Dendritic cell treated with granulocyte-macrophage colony-stimulating factor and Interleukin-4, amounts not matched to agents 40 ng/mL and 50 ng/mL, for 4 days (primary cell): ENCODE measurements at regions not wholly inside any gene's neighbourhood (a gene's known extent, or its start where the extent isn't known, plus 50 kb on each side); places are given as distances from the start of the nearest gene placed in this dataset.

Experiments used
- H3K27ac Mint-ChIP-seq: one replicate; pipeline ENCODE4 v1.8.0; 2022; ENCODE audit warnings: mild to moderate bottlenecking, mixed read lengths
- H3K27me3 Mint-ChIP-seq: one replicate; pipeline ENCODE4 v1.8.0; 2022; ENCODE audit warnings: mild to moderate bottlenecking, mixed read lengths
- H3K36me3 Mint-ChIP-seq: one replicate; pipeline ENCODE4 v1.8.0; 2022; ENCODE audit warnings: low read depth, mixed read lengths
- H3K4me1 Mint-ChIP-seq: one replicate; pipeline ENCODE4 v1.8.0; 2022; ENCODE audit warnings: low read depth, mixed read lengths
- H3K4me3 Mint-ChIP-seq: one replicate; pipeline ENCODE4 v1.8.0; 2022; ENCODE audit warnings: mild to moderate bottlenecking, moderate library complexity, mixed read lengths
- H3K9me3 Mint-ChIP-seq: one replicate; pipeline ENCODE4 v1.8.0; 2022; ENCODE audit warnings: mixed read lengths
- intact Hi-C: fragments of 100-400 bp; cut with micrococcal nuclease; formaldehyde crosslinking; loops from one replicate; pipeline ENCODE4 v1.15.0; 2022

DNA sequence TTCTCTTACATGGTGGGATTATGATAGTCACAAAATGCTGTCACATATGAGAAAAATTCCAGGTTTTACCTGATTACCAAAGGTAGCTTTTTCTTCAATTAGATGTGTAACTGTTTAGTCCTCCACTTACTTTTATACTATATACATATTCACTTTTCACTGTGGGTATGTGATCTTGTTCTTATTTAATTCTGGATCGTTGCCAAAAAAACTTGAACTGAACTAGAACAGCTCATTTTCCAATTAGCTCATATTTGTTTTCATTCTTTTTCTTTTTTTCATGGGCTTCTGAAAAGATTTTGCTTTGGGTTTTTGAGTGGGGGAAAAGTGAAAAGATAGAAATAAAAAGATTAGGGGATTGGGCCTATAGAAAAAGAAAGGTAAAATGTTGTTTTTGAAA, 291.9 kb downstream of the NDFIP2 start:
- intact Hi-C loops: loop anchor here (10.0 kb wide), 1 partner anchor 1242 kb away; no protein-coding TSS in a partner anchor
- Mint-ChIP-seq H3K9me3 (peaks cover 16% of the 10 kb centered on the region), H3K27ac (no peak overlapping the region)

DNA sequence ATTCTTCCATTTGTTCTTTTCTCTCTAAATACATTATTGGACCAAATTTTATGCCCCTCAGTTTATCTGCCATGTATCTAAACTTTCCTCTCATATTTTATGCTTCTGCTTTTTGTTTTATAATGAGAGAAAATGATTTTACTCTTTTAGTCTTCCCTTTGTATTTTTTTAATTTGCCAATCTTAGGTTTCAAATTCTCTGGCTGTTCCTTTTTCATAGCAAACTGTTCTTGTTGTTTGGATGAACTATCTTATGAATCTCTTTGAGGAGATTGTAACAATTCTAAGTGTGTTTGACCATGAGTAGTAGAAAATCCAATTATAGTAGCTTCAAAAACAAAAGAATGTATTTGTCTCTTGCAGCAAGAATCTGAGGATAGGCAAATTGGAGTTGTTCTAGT, 290.5 kb downstream of the NDFIP2 start:
- Mint-ChIP-seq H3K4me3 (no peak overlapping the region), H3K36me3 (no peaks in the 10 kb centered on the region), H3K27me3 (no peaks in the 10 kb centered on the region), H3K9me3 (peaks cover 16% of the 10 kb centered on the region), H3K27ac (no peak overlapping the region), H3K4me1 (no peaks in the 10 kb centered on the region)
- intact Hi-C loops: loop anchor here (10.0 kb wide), 1 partner anchor 1243 kb away; no protein-coding TSS in a partner anchor

More for the DNA sequence above, 291.9 kb downstream of the NDFIP2 start:
- Mint-ChIP-seq H3K36me3 (no peaks in the 10 kb centered on the region), H3K4me1 (no peaks in the 10 kb centered on the region), H3K4me3 (no peak overlapping the region), H3K27me3 (no peaks in the 10 kb centered on the region)

DNA sequence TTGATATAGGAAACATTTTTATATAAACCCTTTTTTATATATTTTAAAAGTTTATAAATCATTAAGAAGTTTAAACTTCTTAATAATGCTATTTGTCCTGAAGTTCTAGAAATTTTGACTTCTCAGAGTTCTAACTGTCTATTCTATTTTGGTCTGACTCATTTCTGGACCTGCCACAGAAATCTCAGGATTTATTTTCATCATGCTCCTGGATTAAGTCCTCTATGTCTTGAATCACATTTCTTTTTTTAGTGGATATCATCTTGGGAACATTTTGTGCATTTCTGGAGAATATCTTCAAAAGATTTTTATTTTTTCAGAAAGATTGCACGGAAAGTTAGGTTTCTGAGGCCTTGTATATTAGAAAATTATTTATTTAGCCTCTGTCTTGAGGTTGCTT, 289.1 kb downstream of the NDFIP2 start:
- intact Hi-C loops: loop anchor here (10.0 kb wide), 1 partner anchor 1245 kb away; no protein-coding TSS in a partner anchor
- no peaks in the 10 kb centered on the region for H3K36me3 Mint-ChIP-seq
- H3K27me3 Mint-ChIP-seq: no peaks in the 10 kb centered on the region
- no peaks in the 10 kb centered on the region for H3K4me1 Mint-ChIP-seq
- H3K4me3 Mint-ChIP-seq: no peak overlapping the region
- H3K27ac Mint-ChIP-seq: no peak overlapping the region
- peaks cover 16% of the 10 kb centered on the region for H3K9me3 Mint-ChIP-seq

DNA sequence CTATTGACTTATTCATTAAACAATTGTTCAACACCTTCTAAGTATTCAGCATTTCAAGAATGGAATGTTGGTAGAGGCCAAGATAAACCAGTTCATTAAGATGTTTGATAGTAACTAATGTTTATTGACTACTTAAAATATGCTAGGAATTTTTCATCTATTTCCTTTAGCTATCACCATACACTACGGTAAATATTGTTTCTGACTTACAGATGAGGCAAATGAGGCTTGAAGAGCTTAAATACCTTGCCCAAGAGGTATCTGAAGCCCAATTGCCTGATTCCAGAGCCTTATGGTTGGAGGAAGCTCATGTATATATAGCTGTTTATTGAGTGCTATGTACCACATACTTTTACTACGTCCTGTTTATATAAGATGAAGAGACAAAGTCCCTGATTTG, 286.2 kb downstream of the NDFIP2 start:
- Mint-ChIP-seq H3K36me3 (no peaks in the 10 kb centered on the region), H3K27ac (no peak overlapping the region), H3K4me3 (no peak overlapping the region), H3K9me3 (peaks cover 23% of the 10 kb centered on the region), H3K4me1 (no peaks in the 10 kb centered on the region), H3K27me3 (no peaks in the 10 kb centered on the region)
- intact Hi-C loops: no loop called here

DNA sequence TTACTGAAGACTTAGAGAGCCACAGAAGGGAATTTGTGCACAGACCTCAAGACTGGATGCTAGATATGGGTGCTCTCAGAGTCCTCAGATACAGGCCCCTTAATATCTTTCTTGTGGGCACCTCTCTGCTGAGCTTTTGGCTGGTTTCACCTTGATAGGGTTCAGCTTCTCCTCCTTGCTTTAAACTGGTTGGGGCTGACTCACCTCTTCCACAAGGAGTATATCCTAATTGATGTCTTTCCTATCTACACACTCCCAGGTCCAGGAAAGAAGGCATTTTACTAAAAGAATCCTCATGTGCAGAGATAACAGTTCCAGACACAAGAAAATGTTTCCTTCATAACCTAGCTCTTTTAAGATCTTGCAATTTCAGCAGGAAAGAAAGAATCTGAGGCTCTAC, 284.4 kb downstream of the NDFIP2 start:
- Mint-ChIP-seq H3K27ac (no peak overlapping the region), H3K36me3 (no peaks in the 10 kb centered on the region), H3K4me1 (no peaks in the 10 kb centered on the region), H3K27me3 (no peaks in the 10 kb centered on the region), H3K9me3 (peaks cover 7% of the 10 kb centered on the region), H3K4me3 (no peak overlapping the region)
- intact Hi-C loops: no loop called here

DNA sequence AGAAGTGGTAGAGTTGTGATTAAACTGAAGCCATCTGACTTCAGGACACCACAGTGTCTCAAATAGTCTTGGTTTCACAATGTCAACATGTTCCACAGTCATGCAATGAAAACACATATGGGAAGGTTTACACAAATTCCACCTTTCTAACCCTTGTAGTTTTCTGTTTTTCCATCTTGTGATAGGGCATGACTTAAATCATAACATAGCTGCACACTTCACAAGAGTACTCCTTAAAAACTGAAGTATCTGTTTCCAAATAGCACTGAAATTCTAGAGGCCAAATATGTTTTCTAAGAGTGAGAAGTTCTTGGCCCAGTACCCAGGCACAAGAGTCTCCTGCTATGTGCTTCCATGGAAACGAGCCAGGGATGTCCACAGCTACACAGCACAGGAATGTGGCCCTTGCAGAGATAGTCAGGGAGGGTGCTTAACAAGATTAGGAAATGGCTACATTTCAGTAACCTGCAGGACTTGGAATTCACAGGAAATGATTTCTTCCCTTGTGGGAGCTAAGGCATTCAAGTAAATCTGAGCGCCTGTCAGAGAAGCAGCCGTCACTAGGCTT, 269.1 kb downstream of the NDFIP2 start:
- intact Hi-C loops: no loop called here
- Mint-ChIP-seq H3K27me3 (no peaks in the 10 kb centered on the region), H3K4me3 (no peak overlapping the region), H3K9me3 (no peaks in the 10 kb centered on the region), H3K27ac (no peak overlapping the region), H3K36me3 (no peaks in the 10 kb centered on the region), H3K4me1 (no peaks in the 10 kb centered on the region)

DNA sequence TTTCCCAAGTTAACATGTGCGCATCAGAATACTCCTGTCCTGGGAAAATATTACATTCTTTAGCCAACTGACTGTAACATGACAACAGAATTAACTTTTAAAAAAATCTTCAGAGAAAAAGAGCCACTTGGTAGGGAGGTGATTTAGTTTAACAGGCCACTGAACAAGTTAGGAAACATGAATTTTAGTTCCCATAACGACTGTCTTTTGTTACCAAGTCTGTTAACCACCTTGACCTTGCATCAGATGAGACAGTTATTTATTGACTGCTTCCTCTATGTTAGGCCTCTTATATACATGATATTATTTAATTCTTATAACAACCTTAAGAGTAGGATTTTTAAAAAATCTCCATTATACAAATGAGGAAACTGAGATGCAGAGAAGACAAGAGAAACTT, 268.6 kb downstream of the NDFIP2 start:
- H3K27ac Mint-ChIP-seq: no peak overlapping the region
- H3K4me1 Mint-ChIP-seq: no peaks in the 10 kb centered on the region
- H3K4me3 Mint-ChIP-seq: no peak overlapping the region
- no peaks in the 10 kb centered on the region for H3K9me3 Mint-ChIP-seq
- no peaks in the 10 kb centered on the region for H3K36me3 Mint-ChIP-seq
- H3K27me3 Mint-ChIP-seq: no peaks in the 10 kb centered on the region
- intact Hi-C loops: no loop called here

DNA sequence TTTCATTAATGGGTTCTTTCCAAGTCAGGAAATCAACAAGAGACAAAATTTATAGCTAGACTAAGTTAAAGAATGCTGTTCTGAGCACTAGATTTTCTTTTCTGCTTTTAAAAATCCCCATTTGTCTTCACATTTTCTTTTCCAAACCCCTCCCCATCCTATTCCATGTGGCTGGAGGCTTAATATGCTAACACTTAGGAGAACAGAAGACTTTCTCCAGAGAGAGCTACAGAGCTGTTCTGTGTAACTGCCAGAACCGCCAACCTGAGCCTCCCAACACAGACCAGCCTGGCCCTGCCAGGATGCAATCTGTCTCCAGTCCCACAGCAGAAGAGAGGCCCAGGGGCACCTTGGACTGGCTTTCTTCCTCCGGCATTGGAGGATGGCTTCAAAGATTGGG, 264.1 kb downstream of the NDFIP2 start:
- Mint-ChIP-seq H3K27ac (no peak overlapping the region), H3K4me3 (no peak overlapping the region), H3K4me1 (no peaks in the 10 kb centered on the region), H3K9me3 (no peaks in the 10 kb centered on the region), H3K27me3 (no peaks in the 10 kb centered on the region), H3K36me3 (no peaks in the 10 kb centered on the region)
- intact Hi-C loops: no loop called here

DNA sequence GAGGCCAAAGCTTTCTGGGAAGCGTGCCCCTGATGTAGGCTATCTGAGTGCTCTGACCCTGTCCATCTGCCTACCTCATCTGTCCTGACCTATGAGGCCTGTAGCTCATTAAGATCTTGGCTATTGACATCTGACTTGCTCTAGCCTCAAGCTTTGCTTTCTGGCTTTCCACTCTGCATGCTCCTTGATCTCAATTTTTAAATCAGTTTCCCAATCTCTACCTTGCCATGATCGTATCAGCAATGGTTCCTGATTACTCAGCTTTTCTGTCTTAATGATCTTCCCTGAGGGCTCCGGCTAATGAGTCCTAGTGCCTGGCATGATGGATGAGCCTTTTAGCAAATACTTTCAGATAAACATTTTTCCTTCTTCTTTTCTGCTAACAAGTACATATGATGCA, 262.0 kb downstream of the NDFIP2 start:
- H3K27me3 Mint-ChIP-seq: no peaks in the 10 kb centered on the region
- H3K36me3 Mint-ChIP-seq: no peaks in the 10 kb centered on the region
- intact Hi-C loops: no loop called here
- H3K9me3 Mint-ChIP-seq: peaks cover under 1% of the 10 kb centered on the region
- no peak overlapping the region for H3K27ac Mint-ChIP-seq
- no peaks in the 10 kb centered on the region for H3K4me1 Mint-ChIP-seq
- no peak overlapping the region for H3K4me3 Mint-ChIP-seq

DNA sequence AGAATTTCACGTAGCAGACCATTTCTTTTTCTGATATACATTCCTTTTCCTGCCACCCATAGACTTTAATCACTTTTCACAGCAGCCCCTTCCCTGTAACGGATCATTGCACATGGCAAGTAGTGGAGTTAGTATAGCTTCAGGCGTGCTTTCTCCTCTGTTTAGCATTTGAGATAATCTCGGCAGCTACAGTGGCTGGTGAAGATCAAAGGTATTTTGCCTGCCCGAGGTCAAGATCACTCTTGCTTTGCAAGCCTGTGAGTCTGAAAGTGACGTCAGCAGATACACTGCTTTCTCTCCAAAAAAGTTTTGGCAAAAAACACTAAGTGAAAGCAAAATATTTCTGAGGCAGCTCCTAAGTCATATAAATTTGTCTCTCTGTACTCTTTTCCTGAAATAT, 260.0 kb downstream of the NDFIP2 start:
- Mint-ChIP-seq H3K36me3 (no peaks in the 10 kb centered on the region), H3K9me3 (peaks cover 9% of the 10 kb centered on the region), H3K4me3 (no peak overlapping the region), H3K4me1 (no peaks in the 10 kb centered on the region), H3K27me3 (no peaks in the 10 kb centered on the region), H3K27ac (no peak overlapping the region)
- intact Hi-C loops: no loop called here

DNA sequence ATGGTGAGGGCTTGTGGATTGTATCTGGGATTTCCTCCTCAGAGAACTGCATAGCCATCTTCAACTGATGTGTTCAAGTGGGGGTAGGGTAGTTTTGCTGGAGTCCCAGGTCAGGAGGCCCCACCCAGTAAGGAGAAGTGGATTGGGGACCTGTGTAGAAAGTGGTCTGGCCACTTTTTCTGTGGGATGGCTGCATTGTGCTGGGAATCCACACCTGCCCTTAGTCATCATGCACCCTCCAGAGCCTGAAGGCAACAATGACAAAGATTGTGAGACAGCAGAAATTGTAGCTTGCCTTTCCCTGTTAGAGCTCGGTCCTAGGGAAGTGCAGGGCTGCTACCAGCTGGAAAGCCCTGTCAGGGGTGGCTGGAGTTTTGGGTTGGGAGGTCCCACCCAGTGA, 255.4 kb downstream of the NDFIP2 start:
- Mint-ChIP-seq H3K4me1 (no peaks in the 10 kb centered on the region), H3K27me3 (no peaks in the 10 kb centered on the region), H3K4me3 (no peak overlapping the region), H3K9me3 (peaks cover 54% of the 10 kb centered on the region), H3K27ac (no peak overlapping the region), H3K36me3 (no peaks in the 10 kb centered on the region)
- intact Hi-C loops: no loop called here

DNA sequence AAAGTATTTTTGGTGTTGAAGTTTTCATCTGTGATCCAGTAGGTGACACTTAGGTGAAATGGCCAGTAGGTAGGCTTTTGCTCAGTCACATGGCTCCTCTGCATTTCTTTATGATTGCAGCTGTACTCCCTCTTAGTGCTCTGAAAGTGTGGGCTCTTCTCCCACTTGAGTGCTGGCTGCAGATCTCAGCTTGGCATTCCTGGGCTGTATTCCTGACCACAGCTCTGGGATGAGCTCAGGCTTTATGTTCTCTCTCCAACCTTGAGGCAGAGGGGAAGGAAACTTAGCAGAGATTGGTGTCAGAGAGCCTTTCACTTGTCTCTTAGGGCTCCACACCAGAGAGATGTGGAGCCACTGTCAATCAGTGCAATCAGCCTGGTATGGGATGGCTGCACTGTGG, 254.3 kb downstream of the NDFIP2 start:
- intact Hi-C loops: no loop called here
- Mint-ChIP-seq H3K9me3 (peaks cover 61% of the 10 kb centered on the region), H3K4me1 (no peaks in the 10 kb centered on the region), H3K4me3 (no peak overlapping the region), H3K27me3 (no peaks in the 10 kb centered on the region), H3K27ac (no peak overlapping the region), H3K36me3 (no peaks in the 10 kb centered on the region)

DNA sequence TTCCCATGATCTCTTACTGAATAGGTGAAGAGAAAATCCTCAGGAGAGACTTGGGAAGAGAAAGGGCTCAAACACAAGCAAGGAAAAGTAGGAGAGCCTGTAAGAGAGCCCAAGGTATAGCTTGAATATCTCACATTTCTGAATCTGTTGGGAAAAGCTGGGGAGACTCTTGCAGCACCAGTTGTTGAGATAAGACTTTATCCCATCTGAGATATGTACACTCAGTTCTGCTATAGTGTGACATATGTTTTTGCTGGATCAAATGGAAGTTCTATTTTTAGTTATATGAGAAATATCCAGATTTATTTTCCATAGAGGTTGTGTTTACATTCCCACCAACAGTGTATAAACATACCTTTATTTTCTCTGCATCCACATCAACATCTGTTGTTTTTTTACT, 246.1 kb downstream of the NDFIP2 start:
- Mint-ChIP-seq H3K4me1 (peaks cover 5% of the 10 kb centered on the region), H3K4me3 (no peak overlapping the region), H3K27me3 (no peaks in the 10 kb centered on the region), H3K27ac (no peak overlapping the region), H3K9me3 (peaks cover 14% of the 10 kb centered on the region), H3K36me3 (no peaks in the 10 kb centered on the region)
- intact Hi-C loops: no loop called here

DNA sequence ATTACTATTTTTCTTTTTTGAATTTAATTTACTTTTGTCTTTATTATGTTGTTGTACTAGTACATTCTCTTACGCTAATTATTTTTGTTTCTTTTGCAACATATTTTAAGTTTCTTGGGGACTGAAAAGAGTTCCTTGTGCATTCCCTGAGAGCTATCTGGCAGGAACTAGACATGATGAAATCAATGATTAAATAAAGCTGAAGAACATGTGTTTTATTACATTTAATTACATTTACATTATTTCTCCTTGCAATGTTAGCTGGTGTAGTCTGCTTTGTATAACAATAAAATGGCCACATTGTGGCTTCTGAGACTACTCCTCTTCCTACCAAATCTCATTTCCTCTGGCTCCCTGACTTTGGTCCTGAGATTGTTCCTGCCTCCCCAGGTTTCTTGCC, 244.9 kb downstream of the NDFIP2 start:
- H3K4me3 Mint-ChIP-seq: no peak overlapping the region
- peaks cover 2% of the 10 kb centered on the region for H3K9me3 Mint-ChIP-seq
- peaks cover 5% of the 10 kb centered on the region for H3K4me1 Mint-ChIP-seq
- H3K36me3 Mint-ChIP-seq: no peaks in the 10 kb centered on the region
- H3K27ac Mint-ChIP-seq: no peak overlapping the region
- intact Hi-C loops: no loop called here
- H3K27me3 Mint-ChIP-seq: no peaks in the 10 kb centered on the region

DNA sequence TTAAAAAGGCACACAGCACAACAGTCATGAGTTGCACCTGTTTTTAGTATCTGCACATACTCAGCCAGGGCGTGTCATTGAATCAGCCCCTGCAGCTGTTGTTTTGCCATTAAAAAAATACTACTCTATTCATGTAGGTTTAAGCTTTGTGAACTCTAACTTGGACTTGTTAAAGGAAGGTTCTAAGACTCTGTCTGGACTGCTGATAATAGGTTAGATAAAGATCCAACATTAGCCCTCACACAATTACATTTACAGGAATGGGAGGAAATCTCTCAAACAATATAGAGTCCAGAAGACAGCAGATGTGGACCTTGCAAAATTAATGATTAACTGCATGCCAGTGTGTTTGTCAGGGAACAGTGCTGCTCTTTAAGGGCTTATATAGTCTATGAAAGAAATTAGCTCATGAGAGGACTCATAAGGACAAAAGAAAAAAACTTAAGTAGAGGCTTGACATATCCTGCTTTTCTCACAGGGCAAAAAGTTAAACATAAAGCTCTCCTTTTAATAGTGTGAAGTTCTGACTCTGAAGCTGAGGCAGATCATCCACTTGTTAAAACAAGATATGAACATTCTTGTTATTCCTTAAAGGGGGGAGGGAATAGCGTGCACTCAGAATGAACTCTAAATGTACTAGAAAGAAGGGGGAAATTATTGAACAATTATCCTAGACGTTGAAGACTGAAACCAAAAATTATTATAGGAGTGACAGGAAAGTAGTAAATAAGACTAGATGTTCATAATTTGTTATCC, 243.6 kb downstream of the NDFIP2 start:
- Mint-ChIP-seq H3K27ac (no peak overlapping the region), H3K4me3 (no peak overlapping the region), H3K4me1 (peaks cover 5% of the 10 kb centered on the region), H3K27me3 (no peaks in the 10 kb centered on the region), H3K9me3 (no peaks in the 10 kb centered on the region), H3K36me3 (no peaks in the 10 kb centered on the region)
- intact Hi-C loops: no loop called here
